ENCODE measurements at regions not wholly inside any gene's neighbourhood (a gene's known extent, or its start where the extent isn't known, plus 50 kb on each side); places are given as distances from the start of the nearest gene placed in this dataset.

DNA sequence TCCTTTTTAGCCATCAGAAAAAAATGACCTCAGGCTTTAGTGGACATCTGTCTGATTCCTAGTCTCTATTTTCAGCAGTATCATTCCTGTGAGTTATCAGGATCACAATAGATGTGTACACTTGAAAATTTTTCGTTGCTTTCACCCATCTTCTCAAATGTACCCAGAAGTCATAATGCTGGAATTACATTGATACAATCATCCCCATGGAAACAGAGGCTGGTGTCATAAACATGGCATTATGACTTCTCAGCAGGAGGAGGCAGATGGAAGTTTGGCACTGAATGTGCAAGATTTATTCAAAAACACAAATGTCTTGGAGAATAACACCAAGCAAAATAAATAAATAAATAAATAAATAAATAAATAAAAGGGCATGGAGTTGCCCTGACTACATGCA is 292.5 kb downstream of the PHKB start:
- TF ChIP-seq, protein P1, sequence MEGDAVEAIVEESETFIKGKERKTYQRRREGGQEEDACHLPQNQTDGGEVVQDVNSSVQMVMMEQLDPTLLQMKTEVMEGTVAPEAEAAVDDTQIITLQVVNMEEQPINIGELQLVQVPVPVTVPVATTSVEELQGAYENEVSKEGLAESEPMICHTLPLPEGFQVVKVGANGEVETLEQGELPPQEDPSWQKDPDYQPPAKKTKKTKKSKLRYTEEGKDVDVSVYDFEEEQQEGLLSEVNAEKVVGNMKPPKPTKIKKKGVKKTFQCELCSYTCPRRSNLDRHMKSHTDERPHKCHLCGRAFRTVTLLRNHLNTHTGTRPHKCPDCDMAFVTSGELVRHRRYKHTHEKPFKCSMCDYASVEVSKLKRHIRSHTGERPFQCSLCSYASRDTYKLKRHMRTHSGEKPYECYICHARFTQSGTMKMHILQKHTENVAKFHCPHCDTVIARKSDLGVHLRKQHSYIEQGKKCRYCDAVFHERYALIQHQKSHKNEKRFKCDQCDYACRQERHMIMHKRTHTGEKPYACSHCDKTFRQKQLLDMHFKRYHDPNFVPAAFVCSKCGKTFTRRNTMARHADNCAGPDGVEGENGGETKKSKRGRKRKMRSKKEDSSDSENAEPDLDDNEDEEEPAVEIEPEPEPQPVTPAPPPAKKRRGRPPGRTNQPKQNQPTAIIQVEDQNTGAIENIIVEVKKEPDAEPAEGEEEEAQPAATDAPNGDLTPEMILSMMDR (conservative IDR thresholded peaks at IDR 0.05 in 1 of 2, IDR thresholded peaks at IDR 0.05 in 1 of 2; ENCODE audit: low read depth in 1 of 2, low read length in 2 of 2) = no peak
- no peak for TF ChIP-seq EZH2 (IDR thresholded peaks at IDR 0.05; ENCODE audit: low read length, missing control alignments)

Data from fibroblast of lung (primary cell).